ENCODE measurements at regions not wholly inside any gene's neighbourhood (a gene's known extent, or its start where the extent isn't known, plus 50 kb on each side); places are given as distances from the start of the nearest gene placed in this dataset.

- in situ Hi-C loops (cut with HindIII; ENCODE audit: low pct_unique_long_range_greater_than_20kb, low sequenced_read_pairs) = no loop called here
- no peak overlapping the region for H3K4me3 ChIP-seq (ENCODE audit: low read depth in 2 of 2, low read length in 2 of 2)
Measured at GRCh38 chr2:142824756-142825155, 52.7 kb upstream of the KYNU start.

DNA sequence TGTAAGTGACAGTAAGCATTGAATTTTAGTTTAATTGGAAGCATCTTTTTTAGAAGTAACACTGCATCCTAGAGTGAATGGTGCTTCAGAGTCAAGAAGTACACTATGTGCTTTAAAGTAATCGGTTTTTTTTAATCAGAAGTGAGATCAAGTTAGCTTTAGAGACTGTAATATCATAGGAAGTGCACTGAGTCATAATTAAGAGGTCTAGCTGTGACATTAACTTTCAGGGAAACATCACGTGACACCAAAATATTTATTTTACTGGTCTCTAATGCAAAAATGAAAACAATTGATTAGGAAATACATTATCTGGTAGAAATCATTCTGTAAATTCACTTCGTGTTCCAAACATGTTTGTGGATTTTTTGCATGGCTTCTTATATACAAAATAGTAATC is 55.3 kb upstream of the KYNU start:
- Histone ChIP-seq H3K27me3 (ENCODE audit: control insufficient read depth, insufficient read depth, low read length) (no peaks in the 10 kb centered on the region), H3K27ac (ENCODE audit: low read length) (no peak overlapping the region), H3K9me3 (ENCODE audit: control insufficient read depth, insufficient read depth, low read depth, low read length) (no peaks in the 10 kb centered on the region), H3K4me1 (ENCODE audit: control insufficient read depth, insufficient read depth, low read length) (no peaks in the 10 kb centered on the region), H3K36me3 (ENCODE audit: control insufficient read depth, insufficient read depth, low read length) (no peaks in the 10 kb centered on the region), H3K4me3 (ENCODE audit: low read depth in 2 of 2, low read length in 2 of 2) (no peak overlapping the region)
- BruUV-seq (replicated peaks) = no TSS peak
- no peak for DNase-seq (ENCODE audit: low read depth, low spot score)
- no peak for TF ChIP-seq REST (IDR thresholded peaks at IDR 0.05; ENCODE audit: insufficient read depth in 1 of 2, low read depth in 2 of 2, low read length in 1 of 2)
- TF ChIP-seq, protein P1, sequence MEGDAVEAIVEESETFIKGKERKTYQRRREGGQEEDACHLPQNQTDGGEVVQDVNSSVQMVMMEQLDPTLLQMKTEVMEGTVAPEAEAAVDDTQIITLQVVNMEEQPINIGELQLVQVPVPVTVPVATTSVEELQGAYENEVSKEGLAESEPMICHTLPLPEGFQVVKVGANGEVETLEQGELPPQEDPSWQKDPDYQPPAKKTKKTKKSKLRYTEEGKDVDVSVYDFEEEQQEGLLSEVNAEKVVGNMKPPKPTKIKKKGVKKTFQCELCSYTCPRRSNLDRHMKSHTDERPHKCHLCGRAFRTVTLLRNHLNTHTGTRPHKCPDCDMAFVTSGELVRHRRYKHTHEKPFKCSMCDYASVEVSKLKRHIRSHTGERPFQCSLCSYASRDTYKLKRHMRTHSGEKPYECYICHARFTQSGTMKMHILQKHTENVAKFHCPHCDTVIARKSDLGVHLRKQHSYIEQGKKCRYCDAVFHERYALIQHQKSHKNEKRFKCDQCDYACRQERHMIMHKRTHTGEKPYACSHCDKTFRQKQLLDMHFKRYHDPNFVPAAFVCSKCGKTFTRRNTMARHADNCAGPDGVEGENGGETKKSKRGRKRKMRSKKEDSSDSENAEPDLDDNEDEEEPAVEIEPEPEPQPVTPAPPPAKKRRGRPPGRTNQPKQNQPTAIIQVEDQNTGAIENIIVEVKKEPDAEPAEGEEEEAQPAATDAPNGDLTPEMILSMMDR (IDR thresholded peaks at IDR 0.05) = no peak
- TF ChIP-seq SIN3A (IDR thresholded peaks at IDR 0.05; ENCODE audit: borderline replicate concordance, insufficient read depth, low read depth, low read length) = no peak
- no peak for TF ChIP-seq TCF7L2 (IDR thresholded peaks at IDR 0.05; ENCODE audit: low read depth, low read length)
- TF ChIP-seq POLR2AphosphoS5 (IDR thresholded peaks at IDR 0.05; ENCODE audit: low read depth, low read length) = no peak
- ATAC-seq = no peak
- in situ Hi-C loops (cut with HindIII; ENCODE audit: low pct_unique_long_range_greater_than_20kb, low sequenced_read_pairs) = no loop called here
- ChIA-PET POLR2A (no interaction called here), CTCF (no interaction called here)
- intact Hi-C loops (cut with micrococcal nuclease; ENCODE audit: unreplicated experiment) = no loop called here

More at GRCh38 chr2:142824756-142825155, 52.7 kb upstream of the KYNU start:
- CTCF ChIA-PET = no interaction called here
- DNase-seq (ENCODE audit: low read depth, low spot score) (no peak), ATAC-seq (no peak)
- no peaks in the 10 kb centered on the region for H3K36me3 ChIP-seq (ENCODE audit: control insufficient read depth, insufficient read depth, low read length)
- intact Hi-C loops (cut with micrococcal nuclease; ENCODE audit: unreplicated experiment) = no loop called here
- no peaks in the 10 kb centered on the region for H3K4me1 ChIP-seq (ENCODE audit: control insufficient read depth, insufficient read depth, low read length)
- no peaks in the 10 kb centered on the region for H3K9me3 ChIP-seq (ENCODE audit: control insufficient read depth, insufficient read depth, low read depth, low read length)
- H3K27ac ChIP-seq (ENCODE audit: low read length) = no peak overlapping the region
- no TSS peak for BruUV-seq (replicated peaks)
- POLR2A ChIA-PET = no interaction called here
- H3K27me3 ChIP-seq (ENCODE audit: control insufficient read depth, insufficient read depth, low read length) = no peaks in the 10 kb centered on the region
- TF ChIP-seq POLR2AphosphoS5 (IDR thresholded peaks at IDR 0.05; ENCODE audit: low read depth, low read length) (no peak), TCF7L2 (IDR thresholded peaks at IDR 0.05; ENCODE audit: low read depth, low read length) (no peak), SIN3A (IDR thresholded peaks at IDR 0.05; ENCODE audit: borderline replicate concordance, insufficient read depth, low read depth, low read length) (no peak), REST (IDR thresholded peaks at IDR 0.05; ENCODE audit: insufficient read depth in 1 of 2, low read depth in 2 of 2, low read length in 1 of 2) (no peak)
- TF ChIP-seq, protein P1 (IDR thresholded peaks at IDR 0.05) = no peak
